ENCODE measurements at regions not wholly inside any gene's neighbourhood (a gene's known extent, or its start where the extent isn't known, plus 50 kb on each side); places are given as distances from the start of the nearest gene placed in this dataset.

DNA sequence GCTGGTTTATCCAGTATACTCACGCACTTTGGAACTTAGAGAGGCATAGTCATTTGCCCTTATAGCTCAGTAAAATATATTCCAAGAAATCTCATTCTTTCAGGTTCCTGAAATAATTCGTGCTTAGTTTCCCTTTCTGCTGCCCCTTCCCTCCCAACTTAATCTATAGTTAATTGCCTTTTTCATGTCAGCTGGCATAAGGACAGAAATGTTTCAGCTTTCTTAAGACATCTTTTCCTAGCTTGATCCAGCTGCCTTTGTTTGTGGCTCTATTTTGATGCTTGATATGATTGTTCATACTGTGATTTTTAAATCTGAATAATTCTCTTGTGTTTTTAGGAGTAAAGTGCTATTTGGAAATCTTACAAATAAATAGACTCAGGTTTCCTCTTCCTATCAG is 120.0 kb upstream of the SEL1L start:
- no peak for TF ChIP-seq TAF1 (IDR thresholded peaks at IDR 0.05; ENCODE audit: borderline replicate concordance, low read depth, low read length)
- TF ChIP-seq POLR2A (IDR thresholded peaks at IDR 0.05; ENCODE audit: low read depth, low read length): no peak
